ENCODE measurements at regions not wholly inside any gene's neighbourhood (a gene's known extent, or its start where the extent isn't known, plus 50 kb on each side); places are given as distances from the start of the nearest gene placed in this dataset.

- TF ChIP-seq, protein P1, sequence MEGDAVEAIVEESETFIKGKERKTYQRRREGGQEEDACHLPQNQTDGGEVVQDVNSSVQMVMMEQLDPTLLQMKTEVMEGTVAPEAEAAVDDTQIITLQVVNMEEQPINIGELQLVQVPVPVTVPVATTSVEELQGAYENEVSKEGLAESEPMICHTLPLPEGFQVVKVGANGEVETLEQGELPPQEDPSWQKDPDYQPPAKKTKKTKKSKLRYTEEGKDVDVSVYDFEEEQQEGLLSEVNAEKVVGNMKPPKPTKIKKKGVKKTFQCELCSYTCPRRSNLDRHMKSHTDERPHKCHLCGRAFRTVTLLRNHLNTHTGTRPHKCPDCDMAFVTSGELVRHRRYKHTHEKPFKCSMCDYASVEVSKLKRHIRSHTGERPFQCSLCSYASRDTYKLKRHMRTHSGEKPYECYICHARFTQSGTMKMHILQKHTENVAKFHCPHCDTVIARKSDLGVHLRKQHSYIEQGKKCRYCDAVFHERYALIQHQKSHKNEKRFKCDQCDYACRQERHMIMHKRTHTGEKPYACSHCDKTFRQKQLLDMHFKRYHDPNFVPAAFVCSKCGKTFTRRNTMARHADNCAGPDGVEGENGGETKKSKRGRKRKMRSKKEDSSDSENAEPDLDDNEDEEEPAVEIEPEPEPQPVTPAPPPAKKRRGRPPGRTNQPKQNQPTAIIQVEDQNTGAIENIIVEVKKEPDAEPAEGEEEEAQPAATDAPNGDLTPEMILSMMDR (IDR thresholded peaks at IDR 0.05; ENCODE audit: low read length) = no peak
- no peak for TF ChIP-seq EZH2phosphoT487 (IDR thresholded peaks at IDR 0.05; ENCODE audit: low read length)
Measured at GRCh38 chr4:155582041-155582440, 84.6 kb upstream of the GUCY1A1 start.
